OCI-LY3 (cell line): ENCODE measurements at regions not wholly inside any gene's neighbourhood (a gene's known extent, or its start where the extent isn't known, plus 50 kb on each side); places are given as distances from the start of the nearest gene placed in this dataset.
"Not testable (repeated sequence)": the region's sequence is repeated elsewhere in the genome, so short reads cannot be mapped to it uniquely, and the experiment has no call there.

Source experiments
- H2AFZ ChIP-seq: fragments of 200-600, 300-600 bp; shearing (Covaris generic); 2 replicates; pipeline ENCODE4 v1.6.0; 2014; ENCODE audit warnings: antibody characterized with exemption, low read depth, low read length
- H3K27ac ChIP-seq: fragments of 200-600, 300-600 bp; sonication (generic); 2 replicates; pipeline ENCODE4 v1.5.1; 2014; ENCODE audit warnings: mild to moderate bottlenecking, low read length, moderate library complexity, mixed read lengths
- H3K27me3 ChIP-seq: fragments of 200-600, 300-600 bp; sonication (generic); 2 replicates; pipeline ENCODE4 v1.6.1; 2014; ENCODE audit warnings: low read depth, low read length, mixed read lengths
- H3K36me3 ChIP-seq: fragments of 200-600, 300-600 bp; sonication (generic); replicated peaks from 2 replicates; pipeline ENCODE3; 2014; ENCODE audit warnings: low read depth, low read length, mixed read lengths
- H3K4me1 ChIP-seq: fragments of 300-600, 200-600 bp; sonication (generic); 2 replicates; pipeline ENCODE4 v1.6.1; 2014; ENCODE audit warnings: low read length, mixed read lengths
- H3K4me2 ChIP-seq: fragments of 200-600, 300-600 bp; sonication (generic); 2 replicates; pipeline ENCODE4 v1.6.1; 2014; ENCODE audit warnings: low read length, mixed read lengths
- H3K4me3 ChIP-seq: fragments of 300-600, 200-600 bp; sonication (generic); 2 replicates; pipeline ENCODE4 v1.5.1; 2014; ENCODE audit warnings: antibody characterized with exemption, mild to moderate bottlenecking, low read length, moderate library complexity
- H3K79me2 ChIP-seq: fragments of 300-600, 200-600 bp; shearing (Covaris generic); 2 replicates; pipeline ENCODE4 v1.6.1; 2014; ENCODE audit warnings: mild to moderate bottlenecking, low read length, mixed read lengths
- H3K9ac ChIP-seq: fragments of 300-600, 200-600 bp; shearing (Covaris generic); 2 replicates; pipeline ENCODE4 v1.6.0; 2014; ENCODE audit warnings: mild to moderate bottlenecking, low read length, moderate library complexity
- H3K9me3 ChIP-seq: fragments of 200-600, 300-600 bp; shearing (Covaris generic); 2 replicates; pipeline ENCODE4 v1.6.1; 2014; ENCODE audit warnings: low read length, mixed read lengths; ENCODE audit not compliant: insufficient read depth
- H4K20me1 ChIP-seq: fragments of 200-600, 300-600 bp; sonication (generic); 2 replicates; pipeline ENCODE4 v1.6.1; 2016; ENCODE audit warnings: low read length, mixed read lengths; ENCODE audit not compliant: insufficient read depth
- EZH2phosphoT487 ChIP-seq: fragments of 200-600 bp; shearing (Covaris generic); IDR thresholded peaks from 2 replicates; pipeline ENCODE4 v1.6.1; 2018; ENCODE audit warnings: antibody characterized with exemption, mixed run types, low read depth
- TF ChIP-seq, protein P1 (sequence below): fragments of 200-600, 300-600 bp; sonication (generic); IDR thresholded peaks from 2 replicates; pipeline ENCODE4 v1.5.1; 2014; ENCODE audit warnings: antibody characterized with exemption, low read length, low read depth

DNA sequence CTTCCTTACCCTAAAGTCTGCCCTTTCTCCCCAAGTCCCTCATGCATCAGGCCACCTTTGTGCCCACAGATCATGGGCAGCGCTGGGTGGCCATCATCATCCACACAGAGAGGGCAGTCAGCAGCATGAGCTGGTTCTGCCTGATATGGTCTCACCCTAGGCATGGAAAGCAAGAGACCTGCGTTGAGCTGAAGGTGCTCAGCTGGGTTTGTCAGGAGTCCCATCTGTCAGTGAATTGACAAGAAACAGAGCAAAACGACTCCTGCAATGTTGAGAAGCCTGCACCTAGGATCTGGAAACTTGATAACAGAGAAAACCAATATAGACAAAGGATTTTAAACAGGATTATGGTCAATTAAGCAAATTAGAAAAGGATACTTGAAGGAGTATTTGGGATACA, 242.7 kb upstream of the PRSS1 start:
- Histone ChIP-seq H3K9ac (no peak overlapping the region), H3K27ac (no peak overlapping the region), H2AFZ (no peak overlapping the region), H3K9me3 (no peaks in the 10 kb centered on the region), H3K79me2 (no peaks in the 10 kb centered on the region), H3K36me3 (no peaks in the 10 kb centered on the region), H4K20me1 (no peaks in the 10 kb centered on the region), H3K4me3 (no peak overlapping the region), H3K27me3 (peaks cover 44% of the 10 kb centered on the region), H3K4me2 (no peak overlapping the region), H3K4me1 (no peaks in the 10 kb centered on the region)
- TF ChIP-seq, protein P1, sequence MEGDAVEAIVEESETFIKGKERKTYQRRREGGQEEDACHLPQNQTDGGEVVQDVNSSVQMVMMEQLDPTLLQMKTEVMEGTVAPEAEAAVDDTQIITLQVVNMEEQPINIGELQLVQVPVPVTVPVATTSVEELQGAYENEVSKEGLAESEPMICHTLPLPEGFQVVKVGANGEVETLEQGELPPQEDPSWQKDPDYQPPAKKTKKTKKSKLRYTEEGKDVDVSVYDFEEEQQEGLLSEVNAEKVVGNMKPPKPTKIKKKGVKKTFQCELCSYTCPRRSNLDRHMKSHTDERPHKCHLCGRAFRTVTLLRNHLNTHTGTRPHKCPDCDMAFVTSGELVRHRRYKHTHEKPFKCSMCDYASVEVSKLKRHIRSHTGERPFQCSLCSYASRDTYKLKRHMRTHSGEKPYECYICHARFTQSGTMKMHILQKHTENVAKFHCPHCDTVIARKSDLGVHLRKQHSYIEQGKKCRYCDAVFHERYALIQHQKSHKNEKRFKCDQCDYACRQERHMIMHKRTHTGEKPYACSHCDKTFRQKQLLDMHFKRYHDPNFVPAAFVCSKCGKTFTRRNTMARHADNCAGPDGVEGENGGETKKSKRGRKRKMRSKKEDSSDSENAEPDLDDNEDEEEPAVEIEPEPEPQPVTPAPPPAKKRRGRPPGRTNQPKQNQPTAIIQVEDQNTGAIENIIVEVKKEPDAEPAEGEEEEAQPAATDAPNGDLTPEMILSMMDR: no peak
- TF ChIP-seq EZH2phosphoT487: no peak

GRCh38 chr7:142503949-142504348, 245.3 kb upstream of the PRSS1 start:
- not testable (repeated sequence) for H3K27ac ChIP-seq, H3K36me3 ChIP-seq, H3K4me3 ChIP-seq, H3K4me2 ChIP-seq, H3K79me2 ChIP-seq, H3K4me1 ChIP-seq, H2AFZ ChIP-seq, H3K9me3 ChIP-seq, H3K9ac ChIP-seq, H4K20me1 ChIP-seq
- peaks cover 29% of the 10 kb centered on the region for H3K27me3 ChIP-seq

DNA sequence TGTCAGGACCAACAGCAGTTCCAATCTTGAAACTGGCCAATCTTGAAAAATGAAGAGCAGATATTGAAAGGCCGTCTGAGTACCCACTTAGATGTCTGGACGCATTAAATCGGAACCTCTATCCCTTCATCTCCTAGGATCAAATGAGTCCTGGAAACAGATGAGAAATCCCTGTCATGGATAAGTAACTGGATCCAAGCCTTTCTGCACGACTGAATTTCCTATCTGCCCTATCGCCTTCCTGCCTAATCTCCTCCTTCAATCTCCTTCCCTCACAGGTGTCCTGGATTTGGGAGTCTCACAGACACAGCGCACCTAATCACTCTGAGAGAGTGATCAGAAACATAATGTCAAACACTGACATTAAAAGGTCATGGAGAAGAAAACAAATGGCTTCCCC, 245.2 kb upstream of the PRSS58 start:
- Histone ChIP-seq H3K27ac (no peak overlapping the region), H3K4me3 (no peak overlapping the region), H3K79me2 (no peaks in the 10 kb centered on the region), H3K4me1 (peaks cover 7% of the 10 kb centered on the region), H3K27me3 (peaks cover 38% of the 10 kb centered on the region), H3K9me3 (no peaks in the 10 kb centered on the region), H3K36me3 (no peaks in the 10 kb centered on the region), H3K9ac (no peak overlapping the region), H3K4me2 (no peak overlapping the region), H4K20me1 (no peaks in the 10 kb centered on the region), H2AFZ (no peak overlapping the region)
- TF ChIP-seq, protein P1: no peak
- TF ChIP-seq EZH2phosphoT487: no peak

DNA sequence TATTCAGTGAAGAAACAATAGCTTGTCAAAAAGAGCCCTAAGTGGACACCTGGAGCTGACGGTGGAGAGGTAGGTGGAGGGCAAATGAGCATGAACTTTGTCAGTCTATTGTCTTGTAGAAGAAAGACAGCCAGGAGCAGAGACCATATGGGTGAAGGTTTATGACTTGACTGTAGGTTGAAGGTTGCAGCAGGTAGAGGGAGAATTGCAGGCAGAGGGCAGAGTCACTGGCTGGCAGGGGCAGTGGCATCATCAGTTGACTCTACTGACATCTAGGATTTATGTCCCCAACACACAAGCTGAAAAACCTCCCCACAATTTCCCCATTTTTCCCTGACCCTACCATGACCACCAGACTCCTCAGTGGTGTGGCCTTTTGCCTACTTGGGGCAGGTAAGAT, 243.6 kb upstream of the PRSS58 start:
- Histone ChIP-seq H3K4me2 (no peak overlapping the region), H4K20me1 (no peaks in the 10 kb centered on the region), H3K79me2 (no peaks in the 10 kb centered on the region), H3K4me3 (no peak overlapping the region), H3K27me3 (peaks cover 48% of the 10 kb centered on the region), H3K9ac (no peak overlapping the region), H3K27ac (no peak overlapping the region), H3K9me3 (no peaks in the 10 kb centered on the region), H2AFZ (no peak overlapping the region), H3K4me1 (peaks cover 14% of the 10 kb centered on the region), H3K36me3 (no peaks in the 10 kb centered on the region)
- TF ChIP-seq, protein P1: no peak
- no peak for TF ChIP-seq EZH2phosphoT487

- Histone ChIP-seq H3K36me3 (no peaks in the 10 kb centered on the region), H3K4me3 (no peak overlapping the region), H3K79me2 (no peaks in the 10 kb centered on the region), H3K9ac (no peak overlapping the region), H4K20me1 (no peaks in the 10 kb centered on the region), H2AFZ (no peak overlapping the region), H3K4me1 (peaks cover 16% of the 10 kb centered on the region), H3K27ac (no peak overlapping the region), H3K27me3 (peaks cover 43% of the 10 kb centered on the region), H3K4me2 (no peak overlapping the region; the same call in 1 of the 2 replicates), H3K9me3 (no peaks in the 10 kb centered on the region)
- TF ChIP-seq EZH2phosphoT487: no peak
- TF ChIP-seq, protein P1: no peak
Observed at GRCh38 chr7:142500366-142500765, 242.5 kb upstream of the PRSS58 start.
